GM18520 (cell line): ENCODE measurements at regions not wholly inside any gene's neighbourhood (a gene's known extent, or its start where the extent isn't known, plus 50 kb on each side); places are given as distances from the start of the nearest gene placed in this dataset.
A peak's percentile ranks its signal among the peaks of the same experiment; 100 is the strongest.

Experiments used
- ATAC-seq: cut with Tn5 transposase; IDR thresholded peaks from one replicate; pipeline ENCODE4 v1.9.1; 2021; ENCODE audit not compliant: unreplicated experiment

DNA sequence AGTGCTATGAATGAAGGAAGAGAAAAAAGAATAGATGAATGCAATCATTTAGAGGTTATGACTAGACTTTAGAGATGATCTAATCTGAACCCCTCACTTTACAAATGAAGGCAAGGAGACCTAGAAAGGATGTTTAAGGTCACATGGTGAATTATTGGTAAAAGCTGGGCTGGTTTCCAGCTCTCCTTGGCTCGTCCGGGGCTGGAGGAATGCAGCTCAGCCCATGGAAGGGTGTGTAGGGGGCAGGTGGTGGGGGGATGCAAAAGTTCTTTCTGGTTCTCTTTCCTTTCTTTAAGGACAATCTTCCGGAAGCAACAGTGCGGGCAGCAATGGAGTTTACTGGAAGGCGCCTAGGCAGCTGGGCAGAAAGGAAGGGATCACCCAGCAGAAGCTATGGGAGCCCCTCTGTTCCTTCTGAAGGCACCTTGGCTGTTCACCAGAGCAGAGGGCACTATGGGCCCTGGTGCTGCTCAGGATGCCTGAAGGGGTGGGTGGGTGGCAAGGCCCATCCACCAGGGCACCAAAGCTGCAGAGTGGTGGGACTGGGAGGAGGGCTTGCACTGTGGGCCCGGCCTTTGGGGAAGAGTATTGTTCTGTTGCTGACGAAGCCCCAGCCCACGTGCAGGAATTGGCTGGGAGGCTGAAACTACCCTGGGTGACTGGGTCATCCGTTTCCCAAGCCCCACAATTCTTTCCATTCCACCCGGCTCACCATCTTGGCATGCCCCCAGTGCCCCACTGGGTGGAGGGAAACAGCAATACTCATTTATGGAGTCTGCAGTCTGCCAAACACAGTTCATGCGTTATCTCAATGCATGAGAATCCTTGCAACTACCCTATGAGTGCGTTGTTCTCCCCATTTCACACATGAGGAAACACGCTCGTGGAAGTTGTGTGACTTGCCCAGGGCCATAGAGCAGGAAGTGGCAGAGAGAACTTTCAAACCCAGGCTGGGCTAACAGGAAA is 78.2 kb downstream of the IRF2BPL start:
- no peak for ATAC-seq

DNA sequence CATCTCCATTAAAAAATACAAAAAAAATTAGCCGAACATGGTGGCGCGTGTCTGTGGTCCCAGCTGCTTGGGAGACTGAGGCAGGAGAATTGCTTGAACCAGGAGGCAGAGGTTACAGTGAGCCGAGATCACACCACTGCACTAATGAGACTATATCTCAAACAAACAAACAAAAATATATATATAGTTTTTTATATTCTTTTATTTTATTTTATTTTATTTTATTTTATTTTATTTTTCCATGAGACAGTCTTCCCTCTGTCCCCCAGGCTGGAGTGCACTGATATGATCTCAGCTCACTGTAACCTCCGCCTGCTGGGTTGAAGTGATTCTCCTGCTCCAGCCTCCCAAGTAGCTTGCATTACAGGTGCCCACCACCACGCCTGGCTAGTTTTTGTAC is 79.5 kb downstream of the IRF2BPL start:
- no peak for ATAC-seq

DNA sequence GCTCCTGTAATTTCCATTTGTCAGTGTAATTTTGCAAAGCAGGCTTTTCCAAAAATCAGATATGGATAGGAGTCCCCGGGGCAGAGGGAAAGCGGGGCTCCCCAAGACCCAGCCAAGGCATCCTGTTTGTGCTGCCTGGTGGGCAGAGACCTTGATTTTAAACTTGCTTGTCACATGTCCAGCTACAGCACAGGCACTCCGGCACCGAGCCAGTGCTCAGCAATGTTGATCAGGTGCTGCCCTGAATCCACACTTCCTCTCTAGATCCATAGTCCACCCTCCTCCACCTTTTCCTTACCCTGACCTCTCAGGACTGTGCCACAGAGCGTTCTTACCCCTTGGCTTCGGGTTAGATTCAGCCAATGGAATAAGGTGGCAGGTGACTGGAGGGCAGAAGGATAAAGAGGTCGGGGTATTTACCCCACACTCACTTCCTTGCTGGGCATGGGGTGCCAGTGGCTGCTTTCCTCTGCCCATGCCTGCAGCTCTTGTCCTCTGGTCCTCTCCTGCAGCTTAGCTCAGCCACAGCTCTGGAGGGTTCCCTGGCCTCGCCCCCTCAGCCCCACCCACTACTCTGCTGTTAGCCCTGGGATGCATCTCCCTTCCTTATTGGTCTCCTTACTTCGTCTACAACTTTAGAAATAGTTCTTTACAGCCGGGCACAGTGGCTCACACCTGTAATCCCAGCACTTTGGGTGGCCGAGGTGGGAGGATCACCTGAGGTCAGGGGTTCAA is 80.1 kb downstream of the IRF2BPL start:
- no peak for ATAC-seq

DNA sequence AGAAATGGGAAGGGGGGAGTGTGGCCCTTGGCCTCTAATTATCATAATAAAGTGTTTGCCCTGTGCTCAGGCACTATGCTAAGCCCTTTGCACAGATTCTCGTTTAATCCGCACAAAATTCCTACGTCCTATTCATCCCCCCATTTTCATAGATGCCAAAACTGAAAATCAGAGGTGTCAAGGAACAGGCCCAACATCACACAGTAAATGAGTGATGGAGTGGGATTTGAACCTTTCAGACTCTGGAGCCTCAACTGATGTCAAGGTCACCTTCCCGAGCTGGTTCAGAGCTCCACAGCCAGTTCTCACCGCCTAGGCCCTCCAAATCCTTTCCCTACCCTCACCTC is 80.7 kb downstream of the IRF2BPL start:
- no peak for ATAC-seq

DNA sequence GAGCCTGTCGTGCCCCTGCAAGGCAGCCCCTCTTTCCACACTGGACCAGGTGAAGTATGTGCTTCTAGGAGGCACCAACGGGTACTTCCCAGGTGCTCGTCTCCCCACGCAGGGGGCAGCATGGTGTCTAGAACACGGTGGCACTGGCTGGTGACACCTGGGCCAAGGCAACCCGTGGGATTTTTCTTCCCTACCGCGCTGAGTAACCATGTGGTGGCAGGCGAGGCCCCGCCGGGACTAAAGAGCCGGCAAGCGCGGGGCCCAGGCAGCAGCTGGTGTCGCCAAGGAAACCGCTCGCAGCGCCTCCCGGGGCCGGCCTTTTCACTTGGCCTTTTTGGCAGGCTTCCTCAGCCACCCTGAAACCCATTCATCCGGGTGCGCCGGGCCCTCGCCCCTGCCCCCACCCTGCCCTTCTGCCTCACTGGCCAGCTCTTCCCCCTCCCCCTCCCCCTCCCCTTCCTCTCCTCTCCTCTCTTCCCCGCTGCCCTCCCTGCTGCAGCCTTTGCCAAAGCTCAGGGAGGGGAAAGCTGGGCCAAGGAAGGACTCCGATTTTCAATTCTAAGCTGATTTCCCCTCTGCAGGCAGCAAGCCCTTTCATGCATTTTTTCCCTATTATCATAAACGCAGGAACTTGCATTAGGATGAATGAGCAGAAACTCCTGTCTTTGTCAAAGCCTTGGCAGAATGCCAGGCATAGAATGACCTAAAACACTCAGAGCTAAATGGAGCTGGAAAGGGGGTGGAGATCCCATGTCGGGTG is 81.2 kb downstream of the IRF2BPL start:
- peak; percentile 62 for ATAC-seq

DNA sequence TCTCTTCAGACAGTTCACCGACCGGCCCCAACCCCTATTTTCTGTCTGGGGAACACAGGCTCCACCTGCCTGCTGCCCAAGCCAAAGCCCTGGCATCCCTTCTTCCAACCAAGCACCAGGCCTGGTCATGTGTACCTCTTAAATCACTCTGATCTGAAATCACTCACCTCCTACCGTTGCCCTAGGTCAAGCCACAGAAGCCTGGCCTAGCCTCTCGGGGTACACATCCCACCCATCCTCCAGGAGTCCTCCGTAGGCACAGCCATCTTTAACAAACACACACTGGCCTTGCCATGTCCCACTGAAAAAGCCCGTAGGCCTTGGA is 81.8 kb downstream of the IRF2BPL start:
- ATAC-seq: no peak

DNA sequence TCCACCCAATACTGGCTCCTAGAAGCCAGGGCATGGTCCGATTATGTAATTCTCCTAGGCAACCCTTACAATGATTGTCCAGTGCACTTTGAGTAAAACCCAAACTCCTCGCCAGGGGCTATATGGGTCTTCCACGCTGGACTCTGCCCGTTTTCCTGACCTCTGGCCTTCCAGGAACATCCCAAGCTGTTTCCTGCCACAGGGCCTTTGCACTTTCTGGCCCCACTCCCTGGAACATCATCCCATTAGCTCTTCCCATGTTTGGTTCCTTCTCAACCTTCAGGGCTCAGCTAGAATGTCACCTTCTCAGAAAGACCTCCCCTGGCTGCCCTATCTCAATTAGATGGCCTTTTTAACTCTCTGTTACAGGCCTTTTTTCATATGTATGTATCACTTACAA is 85.4 kb downstream of the IRF2BPL start:
- ATAC-seq: no peak

DNA sequence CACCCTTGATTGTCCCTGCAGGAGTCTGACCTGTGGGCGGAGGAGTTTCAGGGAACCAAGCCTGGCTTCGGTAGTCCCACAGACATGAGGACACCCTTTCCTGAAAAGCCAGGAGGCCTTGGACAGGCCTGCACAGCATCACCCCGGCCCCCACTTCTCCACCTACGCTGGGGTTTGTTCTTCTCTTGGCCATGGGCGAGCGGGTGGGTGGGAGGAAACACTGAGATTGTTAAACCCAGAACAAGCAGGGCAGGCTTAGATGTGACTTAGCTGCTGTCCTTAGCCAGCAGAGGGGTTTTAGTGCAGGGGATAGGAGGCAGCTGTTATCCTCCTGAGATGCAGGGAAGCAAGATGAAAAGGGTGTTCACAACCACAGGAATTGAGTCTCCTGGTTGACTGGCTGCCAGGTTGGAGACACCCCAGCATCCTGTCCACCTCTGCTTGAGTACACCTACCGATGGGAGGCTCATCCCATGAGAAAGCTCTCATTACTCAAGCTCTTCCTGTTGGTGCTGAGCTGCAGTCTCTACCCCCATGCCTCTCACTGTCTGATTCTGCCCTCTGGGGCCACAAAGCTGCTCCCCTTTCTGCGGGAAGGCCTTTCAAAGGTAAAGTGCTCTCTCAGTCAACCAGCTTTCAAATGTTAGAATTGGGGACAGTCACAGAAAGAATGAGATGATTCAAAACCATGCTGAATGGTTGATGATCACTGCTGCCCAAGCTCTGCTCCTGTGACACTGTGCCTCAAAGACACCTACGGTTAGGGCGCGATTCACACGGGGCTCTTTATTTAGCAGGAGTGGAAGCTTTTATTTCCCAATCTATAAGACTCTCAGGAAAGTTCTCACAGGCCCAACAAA is 86.3 kb downstream of the IRF2BPL start:
- ATAC-seq: no peak

DNA sequence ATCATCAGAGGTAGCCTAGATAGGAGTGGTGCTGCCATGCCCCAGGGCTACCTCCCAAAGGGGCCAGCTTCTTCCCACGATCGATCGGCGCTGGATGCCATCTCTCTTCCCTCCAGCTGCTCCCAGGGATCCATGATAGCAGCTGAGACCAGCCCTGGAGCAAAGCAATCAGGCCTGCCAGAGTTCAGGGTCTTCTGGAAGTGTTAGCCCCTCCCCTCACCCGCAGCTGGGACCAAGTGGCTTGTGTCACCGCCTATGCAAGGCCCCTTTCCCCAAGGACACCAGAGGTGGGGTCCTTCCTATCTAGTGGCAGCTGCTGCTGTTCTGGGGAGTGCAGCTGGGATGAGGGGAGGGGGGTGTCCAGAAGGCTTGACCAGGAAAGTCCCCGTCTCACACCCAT is 87.0 kb downstream of the IRF2BPL start:
- ATAC-seq: no peak

DNA sequence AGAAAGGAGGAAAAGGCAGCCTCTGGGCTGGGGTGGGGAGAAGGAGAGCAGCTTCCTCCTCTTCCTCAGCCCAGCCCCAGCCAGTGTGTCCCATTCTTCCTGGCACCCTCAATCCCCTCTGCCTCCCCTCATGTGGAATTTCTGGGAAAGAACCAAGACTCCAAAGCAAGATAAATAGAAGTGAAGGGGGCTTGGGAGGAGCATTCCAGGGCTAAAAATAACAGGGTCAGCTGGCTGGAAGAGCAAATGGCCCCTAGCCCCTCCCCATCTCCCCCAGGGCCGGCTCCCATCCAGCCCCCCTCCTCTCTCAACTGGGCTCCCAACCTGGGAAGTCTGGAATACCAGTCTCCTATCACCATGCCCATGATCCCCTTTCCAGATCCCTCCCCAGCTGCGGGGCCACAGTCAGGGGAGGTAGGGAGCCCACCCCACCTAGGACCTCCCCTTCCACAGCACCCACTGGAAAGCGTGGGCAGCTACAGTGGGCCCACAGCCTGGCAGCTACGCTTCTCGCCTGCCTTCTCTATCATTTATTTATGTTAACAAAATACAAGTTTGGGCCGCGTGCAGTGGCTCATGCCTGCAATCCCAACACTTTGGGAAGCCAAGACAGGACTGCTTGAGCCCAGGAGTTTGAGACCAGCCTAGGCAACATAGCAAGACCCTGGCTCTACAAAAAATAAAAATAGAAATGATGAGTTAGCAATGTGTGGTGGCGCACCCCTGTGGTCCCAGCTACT is 88.3 kb downstream of the IRF2BPL start:
- ATAC-seq: no peak

DNA sequence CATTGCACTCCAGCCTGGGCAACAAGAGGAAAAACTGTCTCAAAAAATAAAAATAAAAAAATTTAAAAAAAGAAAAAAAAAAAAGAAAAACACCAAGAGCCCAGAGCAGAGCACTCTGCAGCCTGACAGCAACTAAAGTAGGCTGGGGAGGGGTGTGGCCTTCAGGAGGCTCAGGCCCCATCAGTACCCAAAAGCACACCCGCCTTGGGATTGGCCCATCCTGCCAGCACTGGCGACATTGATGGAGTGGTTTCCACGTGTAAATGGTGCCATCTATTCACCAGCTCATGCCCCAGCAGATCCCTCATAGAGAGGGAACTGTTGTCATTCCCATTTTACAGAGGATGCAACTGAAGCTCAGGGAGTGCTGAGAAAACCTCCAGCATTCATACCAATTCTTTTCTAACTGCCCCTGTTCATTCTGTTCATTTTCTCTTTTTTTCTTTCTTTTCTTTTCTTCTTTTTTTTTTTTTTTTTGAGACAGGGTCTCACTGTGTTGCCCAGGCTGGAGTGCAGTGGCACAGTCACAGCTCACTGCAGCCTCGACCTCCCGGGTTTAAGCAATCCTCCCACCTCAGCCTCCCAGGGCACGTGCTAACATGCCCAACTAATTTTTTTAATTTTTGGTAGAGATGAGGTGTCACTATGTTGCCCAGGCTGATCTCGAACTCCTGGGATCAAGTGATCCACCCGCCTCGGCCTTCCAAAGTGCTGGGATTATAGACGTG is 89.3 kb downstream of the IRF2BPL start:
- no peak for ATAC-seq

DNA sequence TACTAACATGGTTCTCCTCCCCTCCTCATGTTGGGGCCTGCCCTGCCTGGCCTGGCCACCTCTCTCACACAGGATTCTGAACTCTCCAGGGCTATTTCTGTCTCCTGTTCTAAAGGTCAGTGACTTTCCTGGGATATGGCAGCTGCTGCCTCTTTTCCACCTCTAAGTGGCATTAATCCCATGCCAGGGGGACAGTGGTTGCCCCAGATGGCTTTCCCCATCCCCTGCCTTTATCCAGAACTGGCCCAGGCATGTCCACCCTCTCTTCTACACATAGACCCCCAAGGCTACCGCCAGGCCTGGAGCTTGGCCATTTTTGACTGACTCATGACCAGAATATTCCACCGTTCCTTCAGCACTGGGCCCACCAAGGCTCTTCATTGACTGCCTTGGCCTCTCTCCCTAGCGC is 90.4 kb downstream of the IRF2BPL start:
- no peak for ATAC-seq

DNA sequence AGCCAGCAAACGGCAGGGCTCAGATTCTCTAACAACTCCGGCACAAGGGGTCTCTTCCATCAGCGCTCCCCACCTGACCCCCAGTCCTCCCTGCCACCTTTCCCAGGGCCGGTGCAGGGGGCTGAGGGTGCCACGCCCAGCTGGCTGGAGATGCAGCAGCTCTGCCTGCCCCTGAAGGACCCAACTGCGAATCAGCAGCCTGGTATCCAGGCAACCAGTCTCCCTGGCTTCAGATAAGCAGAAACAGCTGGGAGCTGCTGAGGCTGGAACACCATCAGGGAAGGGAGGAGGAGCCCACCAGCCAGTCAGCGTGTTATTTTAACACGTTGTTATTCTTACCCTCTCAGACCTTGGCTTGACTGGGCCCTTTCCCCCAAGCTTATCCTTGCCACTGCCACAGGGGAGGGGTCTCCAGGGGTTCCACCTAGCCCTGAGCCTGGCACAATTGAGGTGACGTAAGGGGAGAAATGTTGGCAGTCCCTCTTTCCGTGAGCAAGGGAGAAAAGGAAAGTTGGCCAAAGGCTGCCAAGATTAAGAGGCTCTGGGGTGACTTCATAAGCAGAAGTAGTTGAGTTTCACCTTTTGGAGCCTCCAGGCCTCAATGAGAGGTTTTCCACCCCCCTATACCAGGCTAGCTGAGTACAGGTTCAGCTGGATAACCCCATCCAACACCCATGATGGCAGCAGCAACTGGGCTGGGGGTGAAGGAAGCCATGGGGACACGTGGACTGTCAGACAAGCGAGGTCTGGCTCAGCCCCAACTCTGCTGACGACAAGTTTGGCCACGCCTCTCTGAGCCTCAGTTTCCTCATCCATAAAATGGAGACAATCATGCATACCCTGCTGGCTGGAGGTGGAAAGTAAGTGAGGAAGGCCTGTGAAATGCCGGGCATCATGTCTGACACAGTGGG is 91.1 kb downstream of the IRF2BPL start:
- no peak for ATAC-seq

DNA sequence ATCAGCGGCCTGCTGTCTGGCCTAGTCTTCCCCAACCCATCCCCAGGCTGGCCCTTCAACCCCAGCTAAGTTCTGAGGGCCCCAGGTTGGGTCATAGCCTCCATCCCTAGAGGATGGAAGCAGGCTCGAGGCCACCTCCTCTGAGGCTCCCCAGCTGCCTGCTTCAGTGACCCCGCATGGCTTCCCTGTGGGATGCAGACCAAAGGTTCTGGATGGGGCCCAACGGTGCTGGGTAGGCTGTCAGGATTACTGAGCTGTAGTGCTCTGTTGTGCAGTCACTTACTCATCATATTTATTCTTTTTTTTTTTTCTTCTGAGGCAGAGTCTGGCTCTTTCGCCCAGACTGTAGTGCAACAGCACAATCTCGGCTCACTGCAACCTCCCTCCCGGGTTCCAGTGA is 92.0 kb downstream of the IRF2BPL start:
- no peak for ATAC-seq

DNA sequence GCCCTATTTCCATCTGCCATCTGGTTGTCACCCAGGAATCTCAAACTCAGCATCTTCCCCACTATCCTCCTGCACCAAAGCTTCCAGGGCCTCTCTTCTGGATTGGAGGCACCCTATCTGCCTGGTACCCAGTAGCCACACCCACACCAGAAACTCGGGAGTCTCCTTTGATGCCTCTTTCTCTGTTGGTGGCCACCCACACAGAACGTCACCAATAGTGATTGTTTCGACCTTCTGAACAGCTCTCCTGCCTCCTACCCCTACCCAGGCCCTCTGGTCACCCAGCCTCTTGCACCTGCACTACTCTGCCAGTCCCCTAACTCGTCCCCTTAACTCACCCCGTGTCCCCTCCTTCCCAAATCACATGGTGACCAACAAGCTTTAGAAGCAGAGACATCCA is 95.0 kb downstream of the IRF2BPL start:
- no peak for ATAC-seq

DNA sequence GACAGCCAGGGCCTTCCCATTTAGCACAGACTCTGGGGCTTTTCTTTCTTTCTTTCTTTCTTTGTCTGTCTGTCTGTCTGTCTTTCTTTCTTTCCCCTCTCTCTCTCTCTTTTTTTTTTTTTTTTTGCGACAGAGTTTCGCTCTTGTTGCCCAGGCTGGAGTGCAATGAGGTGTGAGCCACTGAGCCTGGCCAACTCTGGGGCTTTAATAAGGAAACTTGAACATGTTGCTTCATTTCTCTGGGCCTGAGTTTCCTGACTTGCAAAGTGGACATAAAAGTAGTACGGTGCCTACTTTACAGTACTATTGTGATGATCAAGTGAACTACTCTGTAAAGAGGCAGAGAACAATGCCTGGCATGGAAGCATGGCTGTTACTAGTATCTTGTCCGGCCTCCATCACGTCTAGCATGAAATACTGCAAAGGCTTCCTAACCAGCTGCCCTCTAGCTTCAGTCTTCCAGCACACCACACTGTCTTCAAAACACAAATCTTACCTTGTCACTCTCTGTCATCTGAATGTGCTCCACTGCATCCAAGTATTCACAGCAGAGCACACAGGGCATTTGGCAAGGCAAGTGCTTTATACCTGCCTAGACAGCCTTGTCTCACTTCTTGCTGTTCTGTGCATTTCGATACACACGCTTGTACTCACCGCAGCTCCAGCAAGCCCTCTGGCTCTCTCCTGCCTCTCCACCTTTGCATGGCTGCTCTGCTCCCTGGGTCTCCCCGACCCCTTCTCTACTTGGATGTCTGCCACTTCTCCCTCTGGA is 96.7 kb downstream of the IRF2BPL start:
- no peak for ATAC-seq

DNA sequence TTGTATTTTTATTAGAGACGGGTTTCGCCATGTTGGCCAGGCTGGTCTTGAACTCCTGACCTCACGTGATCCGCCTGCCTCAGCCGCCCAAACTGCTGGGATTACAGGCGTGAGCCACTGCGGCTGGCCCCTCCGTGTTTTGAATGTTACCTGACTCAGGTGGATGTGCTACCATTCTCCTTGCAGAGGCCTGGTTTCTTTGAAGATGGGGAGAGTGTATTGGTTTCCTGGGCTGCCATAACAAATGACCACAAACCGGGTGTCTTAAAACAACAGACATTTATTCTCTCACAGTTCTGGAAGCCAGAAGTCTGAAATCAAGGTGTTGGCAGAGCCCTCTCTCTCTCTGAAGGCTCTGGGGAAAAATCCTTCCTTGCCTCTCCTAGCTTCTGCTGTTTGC is 98.0 kb downstream of the IRF2BPL start:
- ATAC-seq: no peak

DNA sequence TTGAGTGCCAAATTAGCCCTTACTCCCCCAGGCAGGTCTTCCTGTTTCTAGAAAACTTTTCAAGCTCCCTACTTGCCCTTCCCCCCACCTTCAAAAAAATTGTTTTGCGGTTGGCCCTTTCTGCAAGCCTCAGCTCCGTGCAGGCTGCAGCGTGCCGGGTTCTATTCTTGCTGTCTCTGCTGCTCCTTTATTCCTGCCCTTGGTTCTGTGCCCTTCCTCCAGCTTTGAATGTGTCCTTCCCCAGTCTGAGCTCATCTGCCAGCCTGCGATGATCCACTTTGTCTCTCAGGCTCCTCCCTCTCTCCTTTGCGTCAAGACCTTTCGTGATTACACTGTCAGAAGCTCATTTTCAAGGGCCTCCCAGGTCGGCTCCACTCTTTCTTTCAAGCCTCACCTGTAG is 98.6 kb downstream of the IRF2BPL start:
- no peak for ATAC-seq
